ENCODE measurements at regions not wholly inside any gene's neighbourhood (a gene's known extent, or its start where the extent isn't known, plus 50 kb on each side); places are given as distances from the start of the nearest gene placed in this dataset.

DNA sequence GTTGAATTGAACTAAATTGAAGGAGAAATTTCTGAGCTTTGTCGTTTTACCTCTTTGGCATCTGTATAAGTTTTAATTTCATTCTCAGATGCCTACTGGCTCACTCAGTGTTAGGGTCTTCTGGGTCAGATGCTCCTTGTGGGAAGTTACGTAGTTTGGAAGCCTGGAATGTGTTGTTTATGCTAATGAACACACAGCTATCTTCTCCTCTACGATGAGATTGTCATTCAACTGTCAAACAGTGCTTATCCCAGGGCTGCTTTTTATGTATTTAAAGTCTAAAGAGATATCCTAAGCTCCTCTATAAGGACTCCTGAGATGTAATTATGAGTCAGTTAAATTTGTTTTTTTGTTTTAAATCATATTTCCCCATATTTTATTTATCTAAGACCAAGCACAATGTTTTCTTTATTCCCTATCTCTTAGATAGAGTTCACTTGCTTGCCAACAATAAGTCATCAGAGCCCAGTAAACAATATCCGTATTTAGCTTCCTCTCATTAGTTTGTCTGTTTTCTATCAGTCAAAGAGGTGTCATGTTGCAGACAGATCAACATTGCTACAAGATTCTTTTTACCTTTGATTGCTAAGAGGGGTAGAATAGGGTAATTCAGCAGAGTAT is 368.0 kb upstream of the PDE3A start:
- DNase-seq (no peak), ATAC-seq (ENCODE audit: low read depth) (no peak)
- no peaks in the 10 kb centered on the region for H4K20me1 ChIP-seq (ENCODE audit: control insufficient read depth, insufficient read depth, low read length, poor library complexity, severe bottlenecking)
- TF ChIP-seq EZH2 (IDR thresholded peaks at IDR 0.05; ENCODE audit: borderline replicate concordance, insufficient read depth, low read depth, low read length, poor library complexity, severe bottlenecking) = no peak
- TF ChIP-seq, protein P1, sequence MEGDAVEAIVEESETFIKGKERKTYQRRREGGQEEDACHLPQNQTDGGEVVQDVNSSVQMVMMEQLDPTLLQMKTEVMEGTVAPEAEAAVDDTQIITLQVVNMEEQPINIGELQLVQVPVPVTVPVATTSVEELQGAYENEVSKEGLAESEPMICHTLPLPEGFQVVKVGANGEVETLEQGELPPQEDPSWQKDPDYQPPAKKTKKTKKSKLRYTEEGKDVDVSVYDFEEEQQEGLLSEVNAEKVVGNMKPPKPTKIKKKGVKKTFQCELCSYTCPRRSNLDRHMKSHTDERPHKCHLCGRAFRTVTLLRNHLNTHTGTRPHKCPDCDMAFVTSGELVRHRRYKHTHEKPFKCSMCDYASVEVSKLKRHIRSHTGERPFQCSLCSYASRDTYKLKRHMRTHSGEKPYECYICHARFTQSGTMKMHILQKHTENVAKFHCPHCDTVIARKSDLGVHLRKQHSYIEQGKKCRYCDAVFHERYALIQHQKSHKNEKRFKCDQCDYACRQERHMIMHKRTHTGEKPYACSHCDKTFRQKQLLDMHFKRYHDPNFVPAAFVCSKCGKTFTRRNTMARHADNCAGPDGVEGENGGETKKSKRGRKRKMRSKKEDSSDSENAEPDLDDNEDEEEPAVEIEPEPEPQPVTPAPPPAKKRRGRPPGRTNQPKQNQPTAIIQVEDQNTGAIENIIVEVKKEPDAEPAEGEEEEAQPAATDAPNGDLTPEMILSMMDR (IDR thresholded peaks at IDR 0.05) = no peak
- no peaks in the 10 kb centered on the region for H3K27me3 ChIP-seq (replicated peaks in 1 of 4; ENCODE audit: control extremely low read depth in 1 of 4, control insufficient read depth in 3 of 4, insufficient read depth in 4 of 4, low read length in 3 of 4)
- H3K27ac ChIP-seq (ENCODE audit: low read length in 2 of 2) = no peak overlapping the region
- Mint-ChIP-seq H3K9me3 (ENCODE audit: insufficient read depth) (peaks cover 4% of the 10 kb centered on the region), H3K27ac (no peak overlapping the region), H3K27me3 (no peaks in the 10 kb centered on the region), H3K4me3 (no peak overlapping the region), H3K4me1 (no peaks in the 10 kb centered on the region)
- no CpG with 5 or more reads among the region's 4 CpGs for WGBS (ENCODE audit: insufficient coverage)
- intact Hi-C loops (cut with micrococcal nuclease) = no loop called here
- no peaks in the 10 kb centered on the region for H3K4me1 ChIP-seq (ENCODE audit: control insufficient read depth in 2 of 2, insufficient read depth in 2 of 2, low read length in 2 of 2)
- H3K4me3 ChIP-seq (ENCODE audit: control extremely low read depth in 1 of 5, extremely low read depth in 1 of 5, insufficient read depth in 1 of 5, low read depth in 2 of 5, low read length in 4 of 5) = no peak overlapping the region
- no peak overlapping the region for H2AFZ ChIP-seq (ENCODE audit: insufficient read depth, low read depth, low read length, poor library complexity, severe bottlenecking)
- H3K4me2 ChIP-seq (replicated peaks; ENCODE audit: low read depth, low read length, poor library complexity, severe bottlenecking) = no peak overlapping the region
- no peaks in the 10 kb centered on the region for H3K36me3 ChIP-seq (replicated peaks in 1 of 2; ENCODE audit: control extremely low read depth in 1 of 2, control insufficient read depth in 1 of 2, extremely low read depth in 1 of 2, insufficient read depth in 2 of 2, low read length in 1 of 2)
- ChIA-PET POLR2A (no interaction called here), CTCF (no interaction called here)
- H3K9me3 ChIP-seq (ENCODE audit: control extremely low read depth in 1 of 3, control insufficient read depth in 2 of 3, insufficient read depth in 1 of 3, low read length in 2 of 3) = peaks cover 0 to 7% (median 0%) of the 10 kb centered on the region in 3 donors
- H3K79me2 ChIP-seq (ENCODE audit: control insufficient read depth, insufficient read depth, low read length) = no peaks in the 10 kb centered on the region
- no peak overlapping the region for H3K9ac ChIP-seq (ENCODE audit: low read length)

DNA sequence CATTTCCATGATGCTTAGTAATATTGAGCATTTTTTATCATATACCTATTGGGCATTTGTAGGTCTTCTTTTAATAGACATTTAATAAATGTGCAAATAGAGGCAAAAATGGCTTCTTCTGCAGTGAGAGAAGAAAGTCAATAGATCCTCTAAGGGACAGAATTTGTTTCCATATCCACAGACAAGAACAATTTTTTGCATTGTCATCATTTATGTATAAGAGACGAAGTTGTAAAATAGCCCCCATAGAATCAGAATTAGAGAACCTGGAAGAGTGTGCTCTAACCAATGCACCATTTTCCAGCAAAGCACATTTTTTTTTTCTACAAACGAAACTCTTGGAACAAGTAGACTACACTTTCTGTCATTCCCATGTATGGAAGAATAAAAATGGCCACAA is 365.1 kb upstream of the PDE3A start:
- no peaks in the 10 kb centered on the region for H4K20me1 ChIP-seq (ENCODE audit: control insufficient read depth, insufficient read depth, low read length, poor library complexity, severe bottlenecking)
- H3K4me1 ChIP-seq (ENCODE audit: control insufficient read depth in 2 of 2, insufficient read depth in 2 of 2, low read length in 2 of 2) = no peaks in the 10 kb centered on the region
- Mint-ChIP-seq H3K9me3 (ENCODE audit: insufficient read depth) (peaks cover 4% of the 10 kb centered on the region), H3K27ac (no peak overlapping the region), H3K4me3 (no peak overlapping the region), H3K27me3 (no peaks in the 10 kb centered on the region), H3K4me1 (no peaks in the 10 kb centered on the region)
- no peaks in the 10 kb centered on the region for H3K27me3 ChIP-seq (replicated peaks in 1 of 4; ENCODE audit: control extremely low read depth in 1 of 4, control insufficient read depth in 3 of 4, insufficient read depth in 4 of 4, low read length in 3 of 4)
- ATAC-seq (ENCODE audit: low read depth) (no peak), DNase-seq (no peak)
- H3K9ac ChIP-seq (ENCODE audit: low read length) = no peak overlapping the region
- WGBS (ENCODE audit: insufficient coverage) = no CpG with 5 or more reads among the region's 2 CpGs
- peaks cover 0 to 7% (median 0%) of the 10 kb centered on the region in 3 donors for H3K9me3 ChIP-seq (ENCODE audit: control extremely low read depth in 1 of 3, control insufficient read depth in 2 of 3, insufficient read depth in 1 of 3, low read length in 2 of 3)
- no peaks in the 10 kb centered on the region for H3K36me3 ChIP-seq (replicated peaks in 1 of 2; ENCODE audit: control extremely low read depth in 1 of 2, control insufficient read depth in 1 of 2, extremely low read depth in 1 of 2, insufficient read depth in 2 of 2, low read length in 1 of 2)
- H3K4me2 ChIP-seq (replicated peaks; ENCODE audit: low read depth, low read length, poor library complexity, severe bottlenecking) = no peak overlapping the region
- H3K79me2 ChIP-seq (ENCODE audit: control insufficient read depth, insufficient read depth, low read length) = no peaks in the 10 kb centered on the region
- ChIA-PET POLR2A (no interaction called here), CTCF (no interaction called here)
- H3K4me3 ChIP-seq (ENCODE audit: control extremely low read depth in 1 of 5, extremely low read depth in 1 of 5, insufficient read depth in 1 of 5, low read depth in 2 of 5, low read length in 4 of 5) = no peak overlapping the region
- no peak overlapping the region for H2AFZ ChIP-seq (ENCODE audit: insufficient read depth, low read depth, low read length, poor library complexity, severe bottlenecking)
- no peak overlapping the region for H3K27ac ChIP-seq (ENCODE audit: low read length in 2 of 2)
- intact Hi-C loops (cut with micrococcal nuclease) = no loop called here
- no peak for TF ChIP-seq EZH2 (IDR thresholded peaks at IDR 0.05; ENCODE audit: borderline replicate concordance, insufficient read depth, low read depth, low read length, poor library complexity, severe bottlenecking)
- TF ChIP-seq, protein P1 (IDR thresholded peaks at IDR 0.05) = no peak

Measured in B cell (primary cell).